GM19324 (cell line): ENCODE measurements at regions not wholly inside any gene's neighbourhood (a gene's known extent, or its start where the extent isn't known, plus 50 kb on each side); places are given as distances from the start of the nearest gene placed in this dataset.

ENCODE experiments used
- ATAC-seq: cut with Tn5 transposase; IDR thresholded peaks from one replicate; pipeline ENCODE4 v1.9.1; 2021; ENCODE audit warnings: mild to moderate bottlenecking, moderate library complexity; ENCODE audit not compliant: unreplicated experiment, low FRiP score

DNA sequence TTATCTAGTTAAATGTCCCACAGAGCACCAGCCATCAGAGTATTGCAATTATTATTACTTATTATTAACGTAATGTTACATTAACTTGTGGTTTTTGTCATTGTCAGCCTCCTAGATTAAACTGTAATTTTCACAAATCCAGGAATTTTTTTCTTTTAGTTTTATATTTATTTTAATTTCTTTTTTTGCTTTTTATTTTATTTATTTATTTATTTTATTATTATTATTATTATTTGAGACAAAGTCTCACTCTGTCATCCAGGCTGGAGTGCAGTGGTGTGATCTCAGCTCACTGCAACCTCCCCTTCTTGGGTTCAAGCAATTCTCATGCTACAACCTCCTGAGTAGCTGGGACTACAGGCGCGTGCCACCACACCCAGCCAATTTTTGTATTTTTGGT, 202.9 kb upstream of the LUZP2 start:
- ATAC-seq: no peak

DNA sequence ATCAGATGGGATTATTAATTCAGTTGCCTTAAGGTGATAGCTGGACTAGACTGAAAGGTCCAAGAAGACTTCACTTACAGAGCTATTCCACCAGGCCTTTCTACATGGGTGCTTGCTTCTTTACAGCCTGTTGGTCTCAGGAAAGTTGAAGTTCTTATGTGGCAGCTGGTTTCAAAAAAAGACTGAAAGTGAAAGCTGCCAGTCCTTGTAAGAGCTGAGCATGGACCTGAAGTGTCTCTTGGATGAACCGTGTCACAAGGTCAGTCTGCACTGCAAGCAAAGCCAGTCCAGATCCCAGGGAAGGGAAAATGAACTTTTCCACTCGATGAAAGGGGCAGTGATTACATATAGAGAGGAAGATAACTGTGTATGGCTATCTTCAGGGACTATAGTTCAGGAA, 201.5 kb upstream of the LUZP2 start:
- ATAC-seq: no peak

DNA sequence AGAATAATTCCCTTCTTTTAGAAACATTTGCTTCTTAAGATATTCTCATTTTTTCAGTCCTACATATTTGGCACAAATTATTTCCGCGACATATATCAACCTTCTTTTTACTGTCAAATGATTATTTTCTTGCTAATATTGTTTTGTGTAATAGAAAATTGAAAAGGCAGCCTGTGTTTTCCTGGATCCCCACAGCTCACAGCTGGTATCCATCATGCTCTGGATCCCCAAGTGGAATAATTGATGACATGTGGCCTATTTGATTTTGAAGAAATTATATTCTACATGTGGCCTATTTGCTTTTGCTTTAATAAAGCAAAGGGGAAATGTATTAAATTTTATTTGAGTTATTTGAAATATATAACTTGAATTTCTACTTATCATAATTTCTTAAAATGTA, 199.4 kb upstream of the LUZP2 start:
- no peak for ATAC-seq

DNA sequence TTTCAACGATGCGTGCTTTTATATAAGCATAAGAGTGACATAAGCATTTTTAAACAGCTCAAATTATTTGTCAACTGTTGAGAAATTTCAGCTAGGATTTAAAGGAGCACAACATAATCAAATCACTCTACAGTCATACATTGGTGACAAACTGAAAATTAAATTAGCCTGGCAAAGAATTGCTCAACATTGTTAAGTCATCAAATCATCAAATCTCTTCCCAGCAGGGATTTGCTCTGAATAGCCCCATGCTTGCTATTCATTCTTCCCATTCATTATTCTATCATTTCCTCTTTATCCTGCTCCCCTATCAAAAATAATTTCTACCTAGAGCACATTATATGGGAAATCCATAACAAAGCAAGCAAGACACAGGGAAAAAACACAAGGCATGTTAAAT, 198.7 kb upstream of the LUZP2 start:
- no peak for ATAC-seq

DNA sequence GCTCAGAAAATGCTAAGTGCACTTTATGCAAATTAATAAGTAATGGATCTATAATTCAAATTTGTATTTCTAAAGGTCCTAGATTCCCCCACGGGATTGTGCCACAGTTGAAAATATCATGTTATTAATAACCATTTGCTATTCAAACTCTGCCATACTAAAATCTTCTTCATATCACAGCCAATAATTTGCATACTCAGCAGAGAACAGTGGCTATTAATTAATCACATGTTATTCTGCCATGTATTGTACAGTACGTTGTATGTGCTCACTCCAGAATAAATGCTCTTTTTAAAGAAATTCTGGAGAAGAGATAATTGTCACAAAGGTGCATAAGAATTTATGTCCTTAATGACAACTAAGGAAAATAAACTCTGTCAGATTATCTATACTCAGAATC, 184.9 kb upstream of the LUZP2 start:
- no peak for ATAC-seq

DNA sequence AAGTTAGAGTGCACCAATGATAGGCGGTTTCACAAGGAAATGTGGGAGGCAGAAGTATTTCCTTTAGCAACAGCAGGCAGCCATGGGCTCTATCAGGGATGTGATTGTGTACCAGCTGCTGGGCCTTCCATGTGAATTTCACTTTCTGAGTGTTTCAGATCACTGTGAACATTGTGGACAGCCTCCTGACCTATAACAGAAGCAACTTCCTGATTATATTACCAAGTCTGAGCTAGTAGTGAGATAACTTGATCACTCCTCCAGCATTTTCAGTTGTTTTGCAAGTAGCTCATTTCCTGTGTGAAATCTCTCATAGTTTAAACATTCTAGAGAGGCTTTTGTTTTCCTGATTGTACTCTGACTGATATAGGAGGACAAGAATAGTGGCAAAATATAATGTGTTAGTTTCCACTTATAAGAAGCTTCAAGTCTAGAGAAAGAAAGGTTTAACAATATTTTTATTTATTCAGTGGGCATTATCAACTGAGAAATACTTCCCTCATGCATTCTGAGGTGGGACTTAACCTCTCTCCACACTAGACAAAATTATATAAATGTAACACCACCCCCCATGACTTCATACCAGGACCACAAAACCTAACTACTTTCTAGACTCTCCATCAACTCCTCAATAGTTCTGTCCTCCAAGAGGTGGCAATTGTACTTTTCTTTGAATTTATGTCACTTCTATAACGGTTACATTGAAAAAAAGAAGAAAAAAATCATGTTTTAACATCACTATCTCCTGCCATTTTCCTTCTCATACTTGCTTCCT, 184.2 kb upstream of the LUZP2 start:
- ATAC-seq: no peak

DNA sequence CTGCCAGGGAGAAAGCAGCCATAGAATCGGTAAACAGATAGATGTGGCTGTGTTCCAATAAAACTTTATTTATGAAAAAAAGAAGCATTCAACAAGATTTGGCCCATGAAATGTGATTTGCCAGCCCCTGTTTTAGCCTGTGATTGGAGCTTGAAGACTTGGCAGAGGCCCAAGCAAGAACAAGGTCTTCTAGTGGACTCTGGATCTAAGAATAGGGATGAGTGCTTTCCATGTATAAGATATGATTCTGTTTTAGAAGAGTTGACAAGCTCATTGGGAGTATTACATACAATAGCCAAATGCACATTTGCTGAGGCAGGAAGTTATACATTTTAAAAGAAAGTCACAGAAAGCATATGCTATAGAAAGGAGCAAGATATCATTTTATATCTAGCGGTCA, 175.6 kb upstream of the LUZP2 start:
- no peak for ATAC-seq

DNA sequence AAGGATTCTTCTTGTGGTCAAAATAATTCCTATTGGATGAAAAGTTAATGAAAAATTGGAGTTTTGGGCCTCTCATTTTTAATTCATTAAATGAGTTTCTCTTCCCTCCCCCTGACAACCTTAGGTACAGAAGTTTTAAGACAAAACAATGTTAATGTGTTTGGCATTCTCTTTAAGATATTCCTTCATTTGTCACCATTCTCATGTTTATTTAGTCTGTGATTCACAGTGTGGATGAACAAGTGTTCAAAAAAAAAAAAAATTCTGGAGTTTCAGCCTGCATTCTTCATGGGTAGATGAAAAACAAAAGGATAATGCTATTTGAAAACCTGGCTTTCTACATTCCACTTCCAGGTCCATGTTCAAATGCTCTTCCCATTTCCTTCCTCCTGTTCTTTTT, 172.6 kb upstream of the LUZP2 start:
- no peak for ATAC-seq

DNA sequence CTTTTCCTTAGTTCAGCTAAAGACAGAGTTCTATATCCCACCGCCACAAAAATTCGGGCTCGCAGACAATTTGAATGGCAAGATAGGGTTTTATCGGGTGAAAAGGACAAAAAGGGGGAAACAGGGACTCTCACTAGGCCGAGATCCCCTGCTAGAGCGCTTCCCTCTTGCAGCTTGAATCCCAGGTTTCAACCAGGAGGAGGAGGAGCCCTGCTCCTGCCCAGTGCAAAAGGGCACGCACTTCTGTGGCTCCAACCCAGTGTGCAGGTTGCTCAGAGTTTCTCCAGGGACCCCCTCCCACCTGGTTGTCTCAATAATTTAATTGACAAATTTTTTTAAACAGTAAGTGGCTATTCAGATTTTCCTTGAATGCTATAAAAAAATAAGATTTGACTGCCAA, 152.6 kb upstream of the LUZP2 start:
- no peak for ATAC-seq

DNA sequence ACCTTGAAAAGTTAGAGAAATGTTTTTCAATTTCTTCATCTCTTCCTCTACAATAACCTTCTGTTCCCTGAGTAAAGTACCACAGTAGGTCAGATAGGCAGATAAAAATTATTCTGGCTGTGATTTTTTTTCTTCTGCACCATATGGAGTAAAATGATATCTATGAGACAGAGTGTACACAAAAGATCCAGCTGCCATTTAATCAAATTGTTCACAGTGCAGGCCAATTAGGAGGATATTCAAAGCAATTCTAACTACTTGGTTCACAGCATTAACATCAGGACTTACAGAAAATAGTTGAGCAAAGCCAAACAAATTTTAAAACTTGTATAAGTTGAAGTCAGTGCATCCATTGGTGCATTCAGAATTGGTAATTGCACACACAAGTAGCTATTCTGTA, 147.9 kb upstream of the LUZP2 start:
- no peak for ATAC-seq

DNA sequence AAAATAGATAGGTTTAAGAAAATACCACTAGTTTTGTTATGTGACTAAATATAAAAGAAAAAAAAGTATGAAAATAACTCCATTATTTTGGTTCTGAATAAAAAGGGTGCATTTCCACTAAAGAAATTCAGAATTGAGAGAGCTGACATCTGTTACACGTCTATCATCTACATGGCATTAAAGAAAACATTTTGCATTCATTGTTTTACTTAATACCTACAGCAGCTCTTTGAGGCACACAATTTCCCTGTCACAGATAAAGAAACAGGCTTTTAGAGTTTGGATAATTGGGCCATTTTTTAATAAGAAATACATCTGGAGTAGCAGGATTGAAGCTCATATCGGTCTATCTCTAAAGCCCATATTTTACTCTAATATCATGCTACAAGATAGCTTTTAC, 145.7 kb upstream of the LUZP2 start:
- ATAC-seq: no peak

DNA sequence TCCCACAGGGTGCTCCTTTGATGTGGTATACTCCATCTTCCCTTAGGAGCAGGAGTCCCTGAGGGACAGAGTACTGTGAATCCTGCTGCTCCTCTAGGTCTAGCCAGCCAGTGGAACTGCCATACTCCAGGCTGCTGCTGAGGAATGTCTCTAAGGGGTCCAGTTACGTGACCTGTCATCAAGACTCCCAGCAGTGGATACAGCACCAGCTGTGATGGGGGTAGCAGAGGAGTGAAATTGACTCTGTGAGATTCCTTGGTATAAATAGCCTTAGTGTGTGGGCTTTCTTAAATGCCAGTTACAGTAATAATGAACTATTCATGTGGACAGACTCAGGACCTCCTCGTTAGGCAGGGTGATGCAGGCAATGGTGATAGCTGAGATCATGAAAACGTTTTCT, 140.4 kb upstream of the LUZP2 start:
- ATAC-seq: no peak

DNA sequence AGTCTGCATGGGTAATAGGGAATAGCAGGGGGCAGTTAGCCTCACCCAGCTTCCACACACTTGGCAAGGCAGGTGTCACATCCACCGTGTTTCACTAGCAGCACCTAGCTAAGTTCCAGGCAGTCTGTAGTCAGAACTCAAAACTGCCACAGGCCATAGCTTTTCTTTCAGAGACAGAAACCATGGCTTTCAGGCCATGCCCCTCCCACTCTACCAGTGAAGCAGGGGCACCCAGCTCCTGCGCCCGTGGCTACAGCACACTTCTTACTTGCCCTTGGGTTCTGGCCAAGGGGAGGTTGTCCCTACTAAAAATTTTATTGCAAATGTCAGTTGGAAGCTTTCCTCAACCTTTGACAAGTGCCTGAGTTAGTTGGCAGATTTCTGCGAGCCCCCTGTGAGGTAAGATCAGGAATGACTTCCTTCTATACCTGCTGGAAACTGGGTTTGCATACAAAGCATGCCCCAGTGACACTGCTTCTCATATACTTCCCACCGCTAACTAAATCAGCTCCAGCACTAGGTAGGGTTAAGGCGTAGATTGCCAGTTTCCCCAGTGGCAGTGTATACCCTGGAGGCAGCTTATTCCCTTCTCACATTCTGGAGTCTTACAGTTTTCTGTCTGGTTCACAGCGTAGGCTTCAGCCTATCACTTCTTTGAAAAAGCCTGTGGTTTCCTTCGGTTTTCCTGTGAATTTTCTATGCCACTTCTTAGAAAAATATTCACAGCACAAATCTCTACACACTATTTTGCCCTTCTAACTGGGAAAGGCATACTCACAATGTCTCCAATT, 139.0 kb upstream of the LUZP2 start:
- no peak for ATAC-seq

DNA sequence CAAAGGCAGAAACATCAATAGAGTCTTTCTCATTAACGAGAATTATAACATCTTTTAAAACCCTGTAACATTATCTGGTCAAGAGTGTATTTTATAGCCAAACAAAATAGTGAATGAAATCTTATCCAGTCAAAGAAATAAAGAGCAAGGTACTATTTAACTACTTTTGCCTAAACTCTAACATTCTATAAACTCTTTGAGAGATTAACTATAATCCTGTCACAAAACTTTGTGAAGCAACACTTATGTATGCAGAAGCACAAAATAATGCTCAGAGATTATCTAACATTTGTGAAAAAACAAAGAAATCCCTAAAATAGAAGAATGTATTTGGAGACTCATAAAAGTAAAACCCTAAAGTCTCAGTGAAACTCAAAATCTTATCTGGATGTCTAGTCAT, 124.4 kb upstream of the LUZP2 start:
- ATAC-seq: no peak

DNA sequence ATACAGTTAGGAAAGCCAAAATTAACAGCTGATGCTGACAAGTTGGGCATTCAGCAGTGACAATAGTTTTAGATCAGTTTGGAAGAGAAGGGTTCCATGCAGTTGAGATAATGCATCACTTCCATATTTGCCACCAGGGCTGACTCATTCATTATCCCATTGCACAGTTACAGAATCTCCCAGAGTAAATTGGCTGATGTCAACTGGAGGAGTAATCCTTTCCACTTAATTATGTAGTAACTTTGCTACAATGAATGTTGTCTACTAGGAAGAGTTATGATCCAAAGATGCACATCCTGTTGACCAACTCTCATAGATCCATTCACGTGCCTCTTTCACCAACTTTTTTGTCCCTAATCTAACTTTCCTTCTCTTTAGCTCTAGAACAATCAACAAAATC, 123.3 kb upstream of the LUZP2 start:
- no peak for ATAC-seq

DNA sequence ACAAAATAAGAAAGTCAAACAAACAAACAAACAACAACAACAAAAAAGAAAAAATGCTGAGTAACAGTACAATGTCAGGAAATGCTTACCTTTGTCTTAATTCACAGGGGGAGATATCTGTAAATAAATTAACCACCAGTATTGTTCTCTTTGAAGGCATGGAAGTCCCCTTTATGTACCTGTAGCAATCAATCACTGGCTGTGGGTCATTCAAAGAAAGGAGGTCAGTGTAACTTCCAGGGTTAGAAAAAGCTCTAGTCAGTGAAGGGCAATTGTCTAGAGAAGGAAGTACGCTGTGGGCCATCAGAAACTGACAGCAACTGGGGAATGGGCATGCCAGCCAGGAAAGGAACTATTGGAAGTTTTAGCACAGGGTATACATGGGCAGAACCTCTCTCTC, 121.5 kb upstream of the LUZP2 start:
- ATAC-seq: no peak

DNA sequence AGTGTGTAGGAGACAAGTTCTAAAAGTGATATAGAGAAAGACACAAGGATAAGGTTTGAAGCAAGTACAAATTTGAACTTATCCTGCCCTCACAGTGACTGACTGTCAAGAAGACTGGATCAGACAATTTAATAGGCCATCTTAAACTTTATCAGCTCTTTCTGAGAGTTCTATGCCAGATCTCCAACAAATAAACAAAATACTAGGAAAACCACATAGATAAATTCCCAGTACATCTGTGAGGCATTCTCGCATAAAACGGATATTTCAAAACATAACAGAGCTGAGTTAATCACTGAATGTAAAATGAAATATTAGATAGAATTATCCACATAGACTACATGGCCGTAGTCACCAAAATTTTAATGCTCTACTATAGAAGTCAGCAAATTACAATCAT, 120.9 kb upstream of the LUZP2 start:
- no peak for ATAC-seq

DNA sequence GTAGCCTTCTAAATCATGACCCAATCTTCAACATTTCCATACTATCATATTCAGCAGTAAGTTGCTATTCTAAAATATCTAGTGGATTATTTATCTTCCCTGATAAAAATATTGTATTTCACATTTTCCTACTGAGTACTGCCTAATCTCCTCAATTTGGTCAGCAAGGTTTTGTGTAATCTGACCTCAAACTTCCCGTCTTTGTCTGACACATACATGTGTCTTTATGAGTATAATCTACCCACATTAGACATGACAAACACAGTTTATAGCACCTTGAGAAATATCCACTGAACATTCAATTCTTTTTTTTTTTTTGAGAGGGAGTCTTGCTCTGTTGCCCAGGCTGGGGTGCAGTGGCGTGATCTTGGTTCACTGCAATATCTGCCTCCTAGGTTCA, 113.7 kb upstream of the LUZP2 start:
- ATAC-seq: no peak

DNA sequence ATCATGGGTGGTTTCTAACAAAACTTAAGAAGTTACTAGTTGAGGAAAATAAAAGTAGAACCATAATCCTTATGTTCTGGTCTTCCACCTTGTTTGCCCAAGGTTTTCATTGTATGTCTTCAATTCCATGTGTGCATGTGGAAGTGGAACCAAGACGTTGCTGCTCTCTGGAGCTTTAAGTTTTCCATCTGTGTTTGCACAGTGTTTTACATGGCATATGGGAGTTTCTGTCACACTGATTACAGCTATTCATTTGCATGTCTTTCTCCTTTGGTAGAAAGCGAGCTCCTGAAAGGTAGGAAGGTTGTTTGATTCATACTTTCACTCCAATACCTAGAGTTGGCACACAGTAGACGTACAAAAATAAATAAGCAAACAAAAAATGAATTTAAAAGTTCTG, 112.6 kb upstream of the LUZP2 start:
- no peak for ATAC-seq

DNA sequence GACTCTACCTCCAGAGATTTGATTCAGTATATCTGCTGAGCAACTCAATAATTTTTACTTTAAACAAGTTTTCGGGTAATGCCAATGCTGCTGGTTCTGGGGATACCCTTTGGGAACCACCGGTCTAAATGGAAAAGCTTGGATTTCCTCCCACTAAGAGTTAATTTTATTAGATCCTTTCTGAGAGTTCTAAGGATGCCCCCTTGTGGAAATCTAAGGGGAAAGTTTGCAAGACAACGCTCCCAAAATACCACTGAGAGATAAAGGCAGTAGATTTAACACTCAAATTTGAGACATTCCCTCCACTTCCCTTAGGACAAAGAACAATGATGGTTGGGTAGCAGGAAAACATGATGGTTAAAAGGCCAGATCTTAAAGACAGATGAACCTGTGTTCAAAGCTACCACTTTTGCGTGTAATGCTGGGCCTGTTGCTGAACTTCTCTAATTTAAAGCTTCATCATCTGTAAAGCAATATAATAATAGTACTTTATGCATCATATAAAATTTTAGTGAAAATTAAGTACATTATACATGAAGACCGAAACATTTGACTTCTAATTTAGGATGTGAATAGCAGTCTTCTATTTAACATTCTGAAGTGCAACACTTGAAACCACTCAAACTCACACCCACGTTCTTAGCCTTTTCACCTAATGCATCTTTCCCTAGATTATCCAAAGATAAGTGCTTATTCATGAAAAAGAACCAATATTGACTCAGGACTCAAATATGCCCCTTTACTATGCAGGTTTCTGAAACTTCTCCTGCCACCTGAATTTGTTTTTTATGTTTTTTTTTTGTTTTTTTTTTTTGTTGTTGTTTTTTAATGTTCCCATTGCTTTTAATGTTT, 110.1 kb upstream of the LUZP2 start:
- ATAC-seq: no peak

DNA sequence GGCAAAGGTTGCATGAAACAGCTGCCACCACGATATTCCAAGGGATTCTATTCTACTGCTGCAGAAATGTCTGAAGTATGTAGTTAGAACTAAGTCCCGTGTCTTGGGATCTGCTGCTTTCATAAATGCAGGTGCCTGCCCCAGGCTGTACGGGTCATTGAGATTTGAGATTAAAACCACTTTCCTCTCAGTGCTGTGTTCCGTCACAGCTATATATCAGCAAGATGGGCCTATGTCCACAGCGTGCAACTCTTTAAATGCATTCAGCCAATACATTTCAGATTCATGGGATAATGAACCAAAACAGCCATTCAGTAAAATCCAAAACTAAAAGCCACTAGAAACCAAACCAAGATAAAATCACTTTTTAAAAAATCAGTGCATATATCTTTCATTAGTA, 107.3 kb upstream of the LUZP2 start:
- ATAC-seq: no peak
